NCI-H2196 (cell line): ENCODE measurements at regions not wholly inside any gene's neighbourhood (a gene's known extent, or its start where the extent isn't known, plus 50 kb on each side); places are given as distances from the start of the nearest gene placed in this dataset.
"Not testable (repeated sequence)": the region's sequence is repeated elsewhere in the genome, so short reads cannot be mapped to it uniquely, and the experiment has no call there.

ENCODE experiments used
- DNase-seq: peaks from one replicate; lab custom pipeline; 2025; ENCODE audit not compliant: unreplicated experiment; lab: John Stamatoyannopoulos, UW

DNA sequence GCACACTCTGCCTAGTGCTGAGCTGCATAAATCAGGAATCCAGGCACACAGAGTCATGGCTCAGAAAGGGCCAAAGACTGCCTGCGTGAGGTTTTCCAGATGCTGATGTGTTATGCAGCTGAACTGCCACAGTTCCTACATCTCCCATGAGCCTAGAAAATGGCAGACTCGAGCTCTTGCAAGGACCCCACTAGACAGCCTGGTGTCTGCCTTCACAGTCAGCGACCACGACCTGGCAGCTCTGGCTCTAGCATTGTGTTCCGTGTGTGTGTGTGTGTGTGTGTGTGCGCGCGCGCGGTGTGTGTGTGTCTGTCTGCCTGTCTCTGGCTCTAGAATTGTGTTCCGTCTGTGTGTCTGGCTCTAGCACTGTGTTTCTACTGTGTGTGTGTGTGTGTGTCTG is 203.6 kb upstream of the AGTR2 start:
- DNase-seq: no peak

GRCh38 chrX:115968436-115969252 is 201.9 kb upstream of the AGTR2 start:
- no peak for DNase-seq

GRCh38 chrX:115970718-115971117 is 199.8 kb upstream of the AGTR2 start:
- DNase-seq: no peak

DNA sequence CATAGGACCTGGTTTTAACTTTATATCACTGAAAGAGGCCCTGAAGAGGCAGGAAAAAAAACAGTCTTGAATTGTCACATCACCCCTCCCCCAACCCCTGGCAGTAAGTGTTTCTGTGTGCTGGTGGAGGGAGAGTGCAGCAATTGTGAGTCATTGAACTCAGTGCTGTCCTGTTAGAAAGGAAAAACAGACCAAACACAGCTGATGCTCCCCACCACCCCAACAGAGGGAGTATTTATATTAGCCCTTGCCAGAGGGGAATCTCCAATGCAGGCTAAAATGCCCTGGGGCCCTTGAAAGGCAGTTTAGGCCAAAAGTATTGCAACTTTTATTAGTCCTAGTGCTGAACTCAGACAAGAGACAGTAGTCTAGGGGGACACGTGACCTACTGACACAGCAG is 197.8 kb upstream of the AGTR2 start:
- no peak for DNase-seq

GRCh38 chrX:115978068-115978467 is 192.5 kb upstream of the AGTR2 start:
- no peak for DNase-seq

GRCh38 chrX:115983148-115983547 is 187.4 kb upstream of the AGTR2 start:
- DNase-seq: not testable (repeated sequence)

- DNase-seq: not testable (repeated sequence)
These were observed 183.1 kb upstream of the AGTR2 start for GRCh38 chrX:115987464-115987863.

DNA sequence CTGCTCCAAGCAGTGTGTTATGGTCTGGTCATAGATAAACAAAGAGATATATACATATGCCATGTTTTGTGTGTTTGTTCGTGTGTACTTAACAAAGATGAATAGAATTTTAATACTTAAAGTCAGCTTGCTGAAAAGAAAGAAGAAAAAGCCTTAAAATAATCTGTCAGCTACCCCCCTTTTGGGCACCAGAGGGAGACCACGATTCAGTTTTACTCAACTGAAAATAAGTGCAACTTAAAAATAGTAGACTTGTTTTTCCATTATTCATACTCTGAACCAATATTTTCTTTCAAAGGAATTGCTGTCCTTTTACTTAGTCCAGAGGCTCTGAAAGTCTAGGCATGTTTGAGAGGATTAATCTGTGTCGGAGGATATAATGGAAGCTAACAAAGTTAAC is 181.7 kb upstream of the AGTR2 start:
- no peak for DNase-seq

DNA sequence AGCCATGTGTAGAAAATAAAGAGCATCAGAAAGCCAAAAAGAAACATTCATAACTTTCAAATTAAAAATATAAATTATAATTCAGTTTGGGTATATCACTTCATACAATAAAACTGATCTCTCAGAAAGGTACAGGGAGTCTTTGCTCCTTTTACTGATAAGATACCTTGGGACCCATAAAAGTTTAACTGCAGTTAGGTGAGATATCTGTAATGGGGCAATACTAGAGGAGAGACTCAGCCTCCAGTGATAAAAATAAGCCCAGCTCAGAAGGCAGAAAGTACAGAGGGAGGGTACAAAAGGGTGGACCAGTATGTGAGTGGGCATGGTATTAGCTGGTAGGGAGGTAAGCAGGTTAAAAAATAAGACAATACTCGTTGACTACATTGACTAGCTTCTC is 180.9 kb upstream of the AGTR2 start:
- DNase-seq: no peak

GRCh38 chrX:116009346-116009745 is 161.2 kb upstream of the AGTR2 start:
- no peak for DNase-seq

GRCh38 chrX:116009861-116010710 is 160.5 kb upstream of the AGTR2 start:
- DNase-seq: no peak

DNA sequence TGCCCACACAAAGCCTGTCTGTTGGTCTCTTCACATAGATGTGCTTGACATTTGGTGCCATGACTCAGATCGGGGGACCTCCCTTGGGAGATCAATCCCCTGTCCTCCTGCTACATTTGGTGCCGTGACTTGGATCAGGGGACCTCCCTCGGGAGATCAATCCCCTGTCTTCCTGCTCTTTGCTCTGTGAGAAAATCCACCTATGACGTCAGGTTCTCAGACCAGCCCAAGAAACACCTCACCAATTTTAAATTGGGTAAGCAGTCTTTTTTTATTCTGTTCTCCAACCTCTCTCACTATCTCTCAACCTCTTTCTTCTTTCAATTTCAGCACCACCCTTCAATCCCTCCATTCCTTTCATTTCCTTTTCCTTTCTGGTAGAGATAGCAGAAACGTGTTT is 159.6 kb upstream of the AGTR2 start:
- no peak for DNase-seq

DNA sequence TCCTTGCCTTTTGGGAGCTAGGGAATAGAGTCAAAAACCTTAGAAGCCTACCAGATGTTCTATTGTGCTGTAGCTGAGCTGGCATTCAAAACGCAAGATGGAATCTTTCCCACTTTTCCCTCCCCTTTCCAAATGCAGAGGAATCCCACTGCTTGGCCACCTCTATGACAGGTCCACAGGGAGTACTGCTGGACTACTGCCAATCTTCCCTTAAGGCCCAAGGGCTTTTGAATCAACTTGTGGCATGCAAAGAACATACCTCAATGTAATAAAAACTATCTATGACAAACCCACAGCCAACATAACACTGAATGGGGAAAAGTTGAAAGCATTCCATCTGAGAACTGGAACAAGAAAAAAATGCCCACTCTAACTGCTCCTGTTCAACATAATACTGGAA is 139.2 kb upstream of the AGTR2 start:
- no peak for DNase-seq
